Activated naive CD4-positive, alpha-beta T cell treated with anti-CD3 and anti-CD28 coated beads, Interleukin-2, amount 50 U/mL, for 24 hours (primary cell): ENCODE measurements at regions not wholly inside any gene's neighbourhood (a gene's known extent, or its start where the extent isn't known, plus 50 kb on each side); places are given as distances from the start of the nearest gene placed in this dataset.
"Not testable (repeated sequence)": the region's sequence is repeated elsewhere in the genome, so short reads cannot be mapped to it uniquely, and the experiment has no call there.

Experiments
- H3K27ac Mint-ChIP-seq: one replicate; pipeline ENCODE4 v1.8.0; 2021; ENCODE audit warnings: mild to moderate bottlenecking, mixed read lengths
- H3K27me3 Mint-ChIP-seq: one replicate; pipeline ENCODE4 v1.8.0; 2021; ENCODE audit warnings: mixed read lengths
- H3K36me3 Mint-ChIP-seq: one replicate; pipeline ENCODE4 v1.8.0; 2021; ENCODE audit warnings: mixed read lengths
- H3K4me1 Mint-ChIP-seq: one replicate; pipeline ENCODE4 v1.8.0; 2021; ENCODE audit warnings: mixed read lengths
- H3K4me3 Mint-ChIP-seq: one replicate; pipeline ENCODE4 v1.8.0; 2021; ENCODE audit warnings: mild to moderate bottlenecking, mixed read lengths
- H3K9me3 Mint-ChIP-seq: one replicate; pipeline ENCODE4 v1.8.0; 2021; ENCODE audit warnings: mixed read lengths

- Mint-ChIP-seq H3K27ac (peak within 1 kb of the TSS; percentile 46), H3K4me1 (peaks cover 18% of the 10 kb centered on the region)
Measured at GRCh38 chr17:445839-446238, 93.2 kb upstream of the RPH3AL start, which contains the start of gene RFLNB. Gene RFLNB (minus strand): TSS chr17:445939.

GRCh38 chr17:444879-445454 is 92.4 kb upstream of the RPH3AL start:
- Mint-ChIP-seq H3K4me3 (no peak overlapping the region), H3K27ac (peak overlapping the region; percentile 46), H3K4me1 (peaks cover 18% of the 10 kb centered on the region), H3K9me3 (no peaks in the 10 kb centered on the region), H3K36me3 (peaks cover 4% of the 10 kb centered on the region), H3K27me3 (no peaks in the 10 kb centered on the region)

More at GRCh38 chr17:445839-446238, 93.2 kb upstream of the RPH3AL start, which contains the start of gene RFLNB:
- not testable (repeated sequence) for H3K9me3 Mint-ChIP-seq, H3K4me3 Mint-ChIP-seq, H3K27me3 Mint-ChIP-seq, H3K36me3 Mint-ChIP-seq

- H3K27ac Mint-ChIP-seq: no peak overlapping the region
- peaks cover 4% of the 10 kb centered on the region for H3K36me3 Mint-ChIP-seq
- no peak overlapping the region for H3K4me3 Mint-ChIP-seq
- no peaks in the 10 kb centered on the region for H3K9me3 Mint-ChIP-seq
- H3K27me3 Mint-ChIP-seq: no peaks in the 10 kb centered on the region
- peaks cover 18% of the 10 kb centered on the region for H3K4me1 Mint-ChIP-seq
Measured at GRCh38 chr17:443109-443508, 90.5 kb upstream of the RPH3AL start.

- peaks cover 1% of the 10 kb centered on the region for H3K4me1 Mint-ChIP-seq
- peaks cover 4% of the 10 kb centered on the region for H3K36me3 Mint-ChIP-seq
- H3K4me3 Mint-ChIP-seq: no peak overlapping the region
- no peaks in the 10 kb centered on the region for H3K27me3 Mint-ChIP-seq
- no peak overlapping the region for H3K27ac Mint-ChIP-seq
- H3K9me3 Mint-ChIP-seq: no peaks in the 10 kb centered on the region
Measured at GRCh38 chr17:441155-441950, 88.7 kb upstream of the RPH3AL start.

GRCh38 chr17:438191-438590 is 85.6 kb upstream of the RPH3AL start:
- Mint-ChIP-seq H3K4me1 (no peaks in the 10 kb centered on the region), H3K4me3 (no peak overlapping the region), H3K27ac (no peak overlapping the region), H3K9me3 (peaks cover 6% of the 10 kb centered on the region), H3K36me3 (peaks cover 8% of the 10 kb centered on the region), H3K27me3 (no peaks in the 10 kb centered on the region)

- Mint-ChIP-seq H3K4me3 (no peak overlapping the region), H3K27me3 (no peaks in the 10 kb centered on the region), H3K36me3 (peaks cover 6% of the 10 kb centered on the region), H3K4me1 (no peaks in the 10 kb centered on the region), H3K9me3 (peaks cover 6% of the 10 kb centered on the region), H3K27ac (no peak overlapping the region)
Measured at GRCh38 chr17:437545-437944, 84.9 kb upstream of the RPH3AL start.

- H3K36me3 Mint-ChIP-seq: peaks cover 6% of the 10 kb centered on the region
- no peaks in the 10 kb centered on the region for H3K27me3 Mint-ChIP-seq
- H3K27ac Mint-ChIP-seq: no peak overlapping the region
- H3K9me3 Mint-ChIP-seq: peaks cover 6% of the 10 kb centered on the region
- H3K4me1 Mint-ChIP-seq: no peaks in the 10 kb centered on the region
- no peak overlapping the region for H3K4me3 Mint-ChIP-seq
Measured at GRCh38 chr17:436571-436970, 84.0 kb upstream of the RPH3AL start.

- not testable (repeated sequence) for H3K4me3 Mint-ChIP-seq, H3K36me3 Mint-ChIP-seq, H3K4me1 Mint-ChIP-seq, H3K9me3 Mint-ChIP-seq, H3K27me3 Mint-ChIP-seq, H3K27ac Mint-ChIP-seq
Measured at GRCh38 chr17:432471-432870, 79.9 kb upstream of the RPH3AL start.

- Mint-ChIP-seq H3K4me3 (no peak overlapping the region), H3K36me3 (peaks cover 3% of the 10 kb centered on the region), H3K4me1 (no peaks in the 10 kb centered on the region), H3K27ac (no peak overlapping the region), H3K27me3 (no peaks in the 10 kb centered on the region), H3K9me3 (peaks cover 6% of the 10 kb centered on the region)
Measured at GRCh38 chr17:431494-431893, 78.9 kb upstream of the RPH3AL start.

- Mint-ChIP-seq H3K27ac (no peak overlapping the region), H3K27me3 (no peaks in the 10 kb centered on the region), H3K4me1 (no peaks in the 10 kb centered on the region), H3K36me3 (no peaks in the 10 kb centered on the region), H3K4me3 (no peak overlapping the region), H3K9me3 (no peaks in the 10 kb centered on the region)
Measured at GRCh38 chr17:429589-429988, 77.0 kb upstream of the RPH3AL start.

GRCh38 chr17:428414-428813 is 75.8 kb upstream of the RPH3AL start:
- no peaks in the 10 kb centered on the region for H3K27me3 Mint-ChIP-seq
- no peaks in the 10 kb centered on the region for H3K9me3 Mint-ChIP-seq
- H3K27ac Mint-ChIP-seq: no peak overlapping the region
- no peaks in the 10 kb centered on the region for H3K4me1 Mint-ChIP-seq
- no peaks in the 10 kb centered on the region for H3K36me3 Mint-ChIP-seq
- no peak overlapping the region for H3K4me3 Mint-ChIP-seq

- Mint-ChIP-seq H3K36me3 (no peaks in the 10 kb centered on the region), H3K27ac (no peak overlapping the region), H3K27me3 (no peaks in the 10 kb centered on the region), H3K4me1 (no peaks in the 10 kb centered on the region), H3K4me3 (no peak overlapping the region), H3K9me3 (no peaks in the 10 kb centered on the region)
Measured at GRCh38 chr17:427891-428290, 75.3 kb upstream of the RPH3AL start.

- no peak overlapping the region for H3K27ac Mint-ChIP-seq
- no peaks in the 10 kb centered on the region for H3K36me3 Mint-ChIP-seq
- no peaks in the 10 kb centered on the region for H3K9me3 Mint-ChIP-seq
- no peaks in the 10 kb centered on the region for H3K27me3 Mint-ChIP-seq
- no peak overlapping the region for H3K4me3 Mint-ChIP-seq
- H3K4me1 Mint-ChIP-seq: no peaks in the 10 kb centered on the region
Measured at GRCh38 chr17:427327-427726, 74.7 kb upstream of the RPH3AL start.

- no peaks in the 10 kb centered on the region for H3K27me3 Mint-ChIP-seq
- H3K4me3 Mint-ChIP-seq: no peak overlapping the region
- peaks cover 43% of the 10 kb centered on the region for H3K4me1 Mint-ChIP-seq
- peak overlapping the region; percentile 15 for H3K27ac Mint-ChIP-seq
- no peaks in the 10 kb centered on the region for H3K36me3 Mint-ChIP-seq
- H3K9me3 Mint-ChIP-seq: no peaks in the 10 kb centered on the region
Measured at GRCh38 chr17:422196-422930, 69.8 kb upstream of the RPH3AL start.

GRCh38 chr17:420479-421175 is 68.0 kb upstream of the RPH3AL start:
- no peaks in the 10 kb centered on the region for H3K9me3 Mint-ChIP-seq
- no peaks in the 10 kb centered on the region for H3K27me3 Mint-ChIP-seq
- peaks cover 59% of the 10 kb centered on the region for H3K4me1 Mint-ChIP-seq
- H3K36me3 Mint-ChIP-seq: no peaks in the 10 kb centered on the region
- no peak overlapping the region for H3K4me3 Mint-ChIP-seq
- no peak overlapping the region for H3K27ac Mint-ChIP-seq
